ENCODE measurements at regions not wholly inside any gene's neighbourhood (a gene's known extent, or its start where the extent isn't known, plus 50 kb on each side); places are given as distances from the start of the nearest gene placed in this dataset.

DNA sequence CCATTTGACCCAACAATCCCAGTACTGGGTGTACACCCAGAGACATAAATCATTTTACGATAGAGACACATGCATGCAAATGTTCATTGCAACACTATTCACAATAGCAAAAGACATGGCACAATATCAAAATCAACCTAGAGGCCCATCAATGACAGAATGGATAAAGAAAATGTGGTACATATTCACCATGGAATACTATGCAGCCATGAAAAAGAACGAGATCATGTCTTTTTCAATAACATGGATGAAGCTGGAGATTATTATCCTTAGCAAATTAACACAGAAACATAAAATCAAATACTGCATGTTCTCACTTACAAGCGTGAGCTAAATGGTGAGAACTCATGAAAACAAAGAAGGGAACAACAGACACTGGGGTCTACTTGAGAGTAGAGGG lies 249.1 kb downstream of the RASSF9 start:
- WGBS, 2 donors, result 91 to 92% methylated on average over 3 of the region's 3 CpGs

GRCh38 chr12:85588221-85588620 lies 248.0 kb downstream of the RASSF9 start:
- DNase-seq (ENCODE audit: low spot score in 2 of 2), result no peak
- 86 to 92% methylated on average over 2 of the region's 2 CpGs for WGBS, 2 donors
- no peak for TF ChIP-seq POLR2A (IDR thresholded peaks at IDR 0.05)
- TF ChIP-seq, protein P1, sequence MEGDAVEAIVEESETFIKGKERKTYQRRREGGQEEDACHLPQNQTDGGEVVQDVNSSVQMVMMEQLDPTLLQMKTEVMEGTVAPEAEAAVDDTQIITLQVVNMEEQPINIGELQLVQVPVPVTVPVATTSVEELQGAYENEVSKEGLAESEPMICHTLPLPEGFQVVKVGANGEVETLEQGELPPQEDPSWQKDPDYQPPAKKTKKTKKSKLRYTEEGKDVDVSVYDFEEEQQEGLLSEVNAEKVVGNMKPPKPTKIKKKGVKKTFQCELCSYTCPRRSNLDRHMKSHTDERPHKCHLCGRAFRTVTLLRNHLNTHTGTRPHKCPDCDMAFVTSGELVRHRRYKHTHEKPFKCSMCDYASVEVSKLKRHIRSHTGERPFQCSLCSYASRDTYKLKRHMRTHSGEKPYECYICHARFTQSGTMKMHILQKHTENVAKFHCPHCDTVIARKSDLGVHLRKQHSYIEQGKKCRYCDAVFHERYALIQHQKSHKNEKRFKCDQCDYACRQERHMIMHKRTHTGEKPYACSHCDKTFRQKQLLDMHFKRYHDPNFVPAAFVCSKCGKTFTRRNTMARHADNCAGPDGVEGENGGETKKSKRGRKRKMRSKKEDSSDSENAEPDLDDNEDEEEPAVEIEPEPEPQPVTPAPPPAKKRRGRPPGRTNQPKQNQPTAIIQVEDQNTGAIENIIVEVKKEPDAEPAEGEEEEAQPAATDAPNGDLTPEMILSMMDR (IDR thresholded peaks at IDR 0.05), result no peak
- no peak overlapping the region for H3K4me3 ChIP-seq (ENCODE audit: low read depth, poor library complexity, severe bottlenecking)
- intact Hi-C loops (cut with DNase I; ENCODE audit: low total_unique reads), result no loop called here

More for the DNA sequence above, 249.1 kb downstream of the RASSF9 start:
- intact Hi-C loops (cut with DNase I; ENCODE audit: low total_unique reads), result no loop called here
- no peak overlapping the region for H3K4me3 ChIP-seq (ENCODE audit: low read depth, poor library complexity, severe bottlenecking)
- DNase-seq (ENCODE audit: low spot score in 2 of 2), result no peak
- TF ChIP-seq, protein P1 (IDR thresholded peaks at IDR 0.05), result no peak
- no peak for TF ChIP-seq POLR2A (IDR thresholded peaks at IDR 0.05)

GRCh38 chr12:85600841-85601240 lies 235.4 kb downstream of the RASSF9 start:
- H3K4me3 ChIP-seq (ENCODE audit: low read depth, poor library complexity, severe bottlenecking), result no peak overlapping the region
- DNase-seq (ENCODE audit: low spot score in 2 of 2), result no peak
- TF ChIP-seq POLR2A (IDR thresholded peaks at IDR 0.05), result no peak
- TF ChIP-seq, protein P1 (IDR thresholded peaks at IDR 0.05), result no peak
- WGBS, 2 donors, result 60 to 66% methylated on average over 2 of the region's 2 CpGs
- intact Hi-C loops (cut with DNase I; ENCODE audit: low total_unique reads), result no loop called here

DNA sequence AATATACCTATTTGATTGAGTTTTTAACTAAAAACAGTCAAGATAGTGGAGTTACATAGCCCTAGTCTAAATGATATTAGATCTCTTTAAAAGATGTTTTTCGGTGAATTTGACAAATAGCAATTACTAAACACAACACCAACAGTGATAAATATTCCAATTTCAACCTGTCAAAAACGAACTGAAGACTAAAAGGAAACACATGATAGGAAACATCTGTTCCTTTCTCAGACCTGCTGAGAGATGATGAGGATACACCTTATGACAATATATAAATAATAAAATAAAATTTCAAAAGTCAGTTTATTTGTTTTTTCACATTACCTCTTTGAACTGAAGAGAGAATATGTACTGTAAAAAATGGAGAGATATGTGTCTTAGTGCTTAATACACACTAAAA lies 232.7 kb downstream of the RASSF9 start:
- no peak for DNase-seq (ENCODE audit: low spot score in 2 of 2)
- H3K4me3 ChIP-seq (ENCODE audit: low read depth, poor library complexity, severe bottlenecking), result no peak overlapping the region
- intact Hi-C loops (cut with DNase I; ENCODE audit: low total_unique reads), result no loop called here
- 49 to 54% methylated on average over 2 of the region's 2 CpGs for WGBS, 2 donors
- TF ChIP-seq POLR2A (IDR thresholded peaks at IDR 0.05), result no peak
- TF ChIP-seq, protein P1 (IDR thresholded peaks at IDR 0.05), result no peak

GRCh38 chr12:85606455-85606854 lies 229.8 kb downstream of the RASSF9 start:
- TF ChIP-seq, protein P1 (IDR thresholded peaks at IDR 0.05), result no peak
- no peak for TF ChIP-seq POLR2A (IDR thresholded peaks at IDR 0.05)
- 28 to 61% methylated on average over 2 of the region's 2 CpGs for WGBS, 2 donors
- DNase-seq (ENCODE audit: low spot score in 2 of 2), result no peak
- H3K4me3 ChIP-seq (ENCODE audit: low read depth, poor library complexity, severe bottlenecking), result no peak overlapping the region
- intact Hi-C loops (cut with DNase I; ENCODE audit: low total_unique reads), result no loop called here

- intact Hi-C loops (cut with DNase I; ENCODE audit: low total_unique reads), result no loop called here
- no peak for TF ChIP-seq POLR2A (IDR thresholded peaks at IDR 0.05)
- TF ChIP-seq, protein P1 (IDR thresholded peaks at IDR 0.05), result no peak
- no peak for DNase-seq (ENCODE audit: low spot score in 2 of 2)
- 71 to 75% methylated on average over 2 of the region's 2 CpGs for WGBS, 2 donors
- H3K4me3 ChIP-seq (ENCODE audit: low read depth, poor library complexity, severe bottlenecking), result no peak overlapping the region
These were observed 226.4 kb downstream of the RASSF9 start for GRCh38 chr12:85609778-85610177.

Data from lower leg skin (tissue), 4 donors.